ENCODE measurements at regions not wholly inside any gene's neighbourhood (a gene's known extent, or its start where the extent isn't known, plus 50 kb on each side); places are given as distances from the start of the nearest gene placed in this dataset.

DNA sequence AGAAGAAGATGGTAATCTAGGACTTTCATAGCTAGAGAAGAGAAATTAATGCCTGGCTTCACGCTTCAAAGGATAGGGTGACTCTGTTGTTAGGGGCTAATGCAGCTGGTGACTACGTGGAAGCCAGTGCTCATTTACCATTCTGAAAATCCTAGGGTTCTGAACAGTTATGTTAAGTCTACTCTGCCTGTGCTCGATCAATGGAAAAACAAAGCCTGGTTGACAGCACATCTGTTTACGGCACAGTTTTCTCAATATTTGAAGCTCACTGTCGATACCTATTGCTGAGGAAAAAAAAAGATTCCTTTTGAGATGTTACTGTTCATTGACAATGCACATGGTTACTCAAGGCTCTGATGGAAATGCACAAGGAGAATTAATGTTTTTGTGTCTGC lies 182.6 kb upstream of the NUDT6 start:
- TF ChIP-seq POLR2AphosphoS5 (IDR thresholded peaks at IDR 0.05): no peak
- TF ChIP-seq POLR2A (IDR thresholded peaks at IDR 0.05): no peak
- TF ChIP-seq, protein P1, sequence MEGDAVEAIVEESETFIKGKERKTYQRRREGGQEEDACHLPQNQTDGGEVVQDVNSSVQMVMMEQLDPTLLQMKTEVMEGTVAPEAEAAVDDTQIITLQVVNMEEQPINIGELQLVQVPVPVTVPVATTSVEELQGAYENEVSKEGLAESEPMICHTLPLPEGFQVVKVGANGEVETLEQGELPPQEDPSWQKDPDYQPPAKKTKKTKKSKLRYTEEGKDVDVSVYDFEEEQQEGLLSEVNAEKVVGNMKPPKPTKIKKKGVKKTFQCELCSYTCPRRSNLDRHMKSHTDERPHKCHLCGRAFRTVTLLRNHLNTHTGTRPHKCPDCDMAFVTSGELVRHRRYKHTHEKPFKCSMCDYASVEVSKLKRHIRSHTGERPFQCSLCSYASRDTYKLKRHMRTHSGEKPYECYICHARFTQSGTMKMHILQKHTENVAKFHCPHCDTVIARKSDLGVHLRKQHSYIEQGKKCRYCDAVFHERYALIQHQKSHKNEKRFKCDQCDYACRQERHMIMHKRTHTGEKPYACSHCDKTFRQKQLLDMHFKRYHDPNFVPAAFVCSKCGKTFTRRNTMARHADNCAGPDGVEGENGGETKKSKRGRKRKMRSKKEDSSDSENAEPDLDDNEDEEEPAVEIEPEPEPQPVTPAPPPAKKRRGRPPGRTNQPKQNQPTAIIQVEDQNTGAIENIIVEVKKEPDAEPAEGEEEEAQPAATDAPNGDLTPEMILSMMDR (IDR thresholded peaks at IDR 0.05 in 8 of 11, conservative IDR thresholded peaks at IDR 0.05 in 3 of 11): no peak
- intact Hi-C loops (cut with DNase I; ENCODE audit: low total_unique reads): no loop called here
- 92 to 95% (median 94%) methylated on average over 5 of the region's 5 CpGs for WGBS, 5 donors

DNA sequence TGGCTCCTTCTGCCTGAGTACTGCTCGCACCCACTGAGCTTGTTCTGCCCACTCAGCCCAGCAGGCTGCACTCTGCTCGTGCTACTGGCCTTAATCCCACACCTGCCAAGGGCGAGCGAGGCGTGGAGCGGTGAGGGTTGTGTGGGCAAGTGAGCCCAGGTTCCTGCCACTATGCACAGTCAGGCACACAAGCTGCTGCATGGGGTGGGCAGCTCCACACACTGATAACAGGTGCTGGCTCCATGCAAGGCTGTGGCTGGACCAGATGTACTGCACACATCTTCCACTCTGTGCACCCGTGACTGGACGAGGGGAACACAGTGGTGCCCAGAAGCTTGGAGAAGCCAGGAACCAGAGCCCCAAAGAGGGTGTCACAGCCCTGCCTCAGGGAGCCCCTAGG lies 184.3 kb upstream of the NUDT6 start:
- Histone ChIP-seq H3K36me3 (peaks cover 0 to 22% (median 0%) of the 10 kb centered on the region in 6 donors), H3K27me3 (replicated peaks in 1 of 7) (no peaks in the 10 kb centered on the region), H3K27ac (no peak overlapping the region), H3K9me3 (no peaks in the 10 kb centered on the region), H3K4me3 (no peak overlapping the region), H3K4me1 (no peaks in the 10 kb centered on the region)
- intact Hi-C loops (cut with DNase I; ENCODE audit: low total_unique reads): no loop called here
- peak; percentile 66 for DNase-seq
- TF ChIP-seq POLR2AphosphoS5 (IDR thresholded peaks at IDR 0.05) (peak in 1 of 3 donors; percentile 11), POLR2A (IDR thresholded peaks at IDR 0.05) (no peak)
- TF ChIP-seq, protein P1 (IDR thresholded peaks at IDR 0.05 in 8 of 11, conservative IDR thresholded peaks at IDR 0.05 in 3 of 11): no peak
- WGBS, 5 donors: 94 to 100% (median 97%) methylated on average over 6 to 8 of the region's 8 CpGs

More for the DNA sequence above, 182.6 kb upstream of the NUDT6 start:
- H3K36me3 ChIP-seq: peaks cover 0 to 22% (median 0%) of the 10 kb centered on the region in 6 donors
- no peak for DNase-seq
- H3K27ac ChIP-seq: no peak overlapping the region
- H3K27me3 ChIP-seq (replicated peaks in 1 of 7): no peaks in the 10 kb centered on the region
- H3K4me3 ChIP-seq: no peak overlapping the region
- no peaks in the 10 kb centered on the region for H3K9me3 ChIP-seq
- H3K4me1 ChIP-seq: no peaks in the 10 kb centered on the region

DNA sequence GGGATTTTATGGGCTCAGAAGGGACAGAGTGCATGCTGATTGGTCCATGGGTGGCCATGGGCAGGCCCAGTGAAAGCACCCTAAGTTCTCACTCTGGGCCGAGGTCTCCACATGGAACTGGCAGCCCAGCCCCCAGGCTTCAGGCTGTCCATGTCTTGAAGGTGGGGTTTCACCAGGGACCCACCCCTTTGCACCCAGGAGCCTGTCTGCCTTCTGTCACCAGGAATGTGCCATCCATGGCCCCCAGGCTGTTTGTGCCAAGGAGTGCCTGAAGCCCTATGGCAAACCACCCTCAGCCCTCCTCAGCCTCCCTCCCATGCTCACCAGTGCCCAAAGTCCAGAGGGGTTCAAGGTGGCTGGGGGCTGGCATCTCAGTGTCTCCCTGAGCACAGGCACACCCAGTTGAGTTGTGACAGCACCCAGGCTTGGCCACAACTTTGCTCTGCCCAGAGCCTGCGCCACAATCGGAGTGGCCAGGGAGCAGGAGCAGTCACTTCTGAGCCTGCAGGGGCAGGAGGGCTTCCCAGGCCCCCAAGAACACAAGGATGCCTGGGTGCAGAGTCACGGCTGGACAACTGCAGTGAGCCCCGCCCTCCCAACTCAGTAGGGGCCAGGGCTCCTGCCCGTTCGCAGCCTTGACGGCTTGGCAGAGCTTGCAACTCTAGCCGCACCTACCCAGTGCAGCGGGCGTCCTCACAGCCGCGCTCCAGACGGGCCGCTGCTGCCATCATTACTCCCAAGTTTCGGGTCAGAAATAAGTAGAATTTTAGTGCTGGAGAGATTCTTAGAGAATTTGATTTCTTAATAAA lies 185.3 kb upstream of the NUDT6 start:
- Histone ChIP-seq H3K9me3 (no peaks in the 10 kb centered on the region), H3K27me3 (replicated peaks in 1 of 7) (no peaks in the 10 kb centered on the region), H3K36me3 (peaks cover 0 to 22% (median 0%) of the 10 kb centered on the region in 6 donors), H3K4me1 (no peaks in the 10 kb centered on the region), H3K4me3 (no peak overlapping the region), H3K27ac (no peak overlapping the region)
- 95 to 97% (median 96%) methylated on average over 14 to 16 of the region's 16 CpGs for WGBS, 5 donors
- DNase-seq: peak; percentile 59
- intact Hi-C loops (cut with DNase I; ENCODE audit: low total_unique reads): no loop called here
- TF ChIP-seq, protein P1 (IDR thresholded peaks at IDR 0.05 in 8 of 11, conservative IDR thresholded peaks at IDR 0.05 in 3 of 11): no peak
- TF ChIP-seq POLR2AphosphoS5 (IDR thresholded peaks at IDR 0.05) (no peak), POLR2A (IDR thresholded peaks at IDR 0.05) (no peak)

DNA sequence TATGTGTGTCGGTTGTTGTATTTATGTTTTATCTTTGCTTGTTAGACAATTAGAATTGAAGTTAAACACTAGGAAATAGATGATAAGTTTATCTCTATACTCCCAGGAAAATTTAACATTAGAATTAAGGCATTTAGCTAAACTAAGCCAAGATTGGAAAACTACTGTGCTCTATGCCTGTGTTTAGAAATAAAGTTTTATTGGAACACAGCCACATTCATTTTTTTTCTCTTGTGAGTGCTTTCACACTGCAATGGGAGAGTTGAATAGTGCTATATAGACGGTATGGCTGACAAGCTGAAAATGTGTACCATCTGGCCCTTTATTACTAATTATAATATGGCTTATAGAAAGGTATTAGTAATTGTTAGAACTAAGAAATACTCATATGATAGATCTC lies 186.7 kb upstream of the NUDT6 start:
- no peak for DNase-seq
- no peak for TF ChIP-seq POLR2A (IDR thresholded peaks at IDR 0.05)
- TF ChIP-seq POLR2AphosphoS5 (IDR thresholded peaks at IDR 0.05): no peak
- TF ChIP-seq, protein P1 (IDR thresholded peaks at IDR 0.05 in 8 of 11, conservative IDR thresholded peaks at IDR 0.05 in 3 of 11): no peak
- Histone ChIP-seq H3K36me3 (peaks cover 0 to 29% (median 1%) of the 10 kb centered on the region in 6 donors), H3K9me3 (peaks cover 0 to 8% (median 5%) of the 10 kb centered on the region in 8 donors), H3K27me3 (replicated peaks in 1 of 7) (no peaks in the 10 kb centered on the region), H3K4me1 (no peaks in the 10 kb centered on the region), H3K27ac (no peak overlapping the region), H3K4me3 (no peak overlapping the region)
- 89 to 98% (median 96%) methylated on average over 2 of the region's 2 CpGs for WGBS, 5 donors
- intact Hi-C loops (cut with DNase I; ENCODE audit: low total_unique reads): no loop called here

Measured in spleen (tissue), 11 donors.